ENCODE measurements at regions not wholly inside any gene's neighbourhood (a gene's known extent, or its start where the extent isn't known, plus 50 kb on each side); places are given as distances from the start of the nearest gene placed in this dataset.
"Not testable (repeated sequence)": the region's sequence is repeated elsewhere in the genome, so short reads cannot be mapped to it uniquely, and the experiment has no call there.

DNA sequence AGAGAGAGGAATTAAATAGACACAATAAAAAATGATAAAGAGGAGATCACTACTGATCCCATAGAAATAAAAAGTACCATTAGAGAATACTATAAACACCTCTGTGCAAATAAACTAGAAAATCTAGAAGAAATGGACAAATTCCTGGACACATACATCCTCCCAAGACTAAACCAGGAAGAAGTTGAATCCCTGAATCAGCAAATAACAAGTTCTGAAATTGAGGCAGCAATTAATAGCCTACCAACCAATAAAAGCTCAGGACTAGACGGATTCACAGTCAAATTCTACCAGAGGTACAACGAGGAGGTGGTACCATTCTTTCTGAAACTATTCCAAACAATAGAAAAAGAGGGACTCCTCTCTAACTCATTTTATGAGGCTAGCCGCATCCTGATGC lies 862.7 kb upstream of the NRXN1 start:
- not testable (repeated sequence) for DNase-seq (ENCODE audit: low spot score)

DNA sequence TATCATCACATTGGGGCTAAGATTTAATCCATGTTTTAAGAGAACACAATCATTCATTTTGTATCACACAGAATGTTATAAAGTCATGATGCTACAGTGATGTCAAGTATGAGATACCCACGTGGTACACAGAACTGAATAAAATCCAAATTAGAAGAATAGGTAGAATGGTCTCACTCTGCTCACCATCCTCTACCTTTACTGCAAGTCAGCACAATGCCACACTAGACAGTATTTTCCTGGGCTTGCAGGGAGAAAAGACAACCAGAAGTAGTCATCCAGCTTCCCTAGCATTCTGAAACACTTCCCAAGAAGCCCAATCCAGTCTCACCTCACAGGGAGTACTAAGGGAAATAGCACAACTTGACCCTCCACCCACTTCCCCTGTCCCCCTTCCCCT lies 856.2 kb upstream of the NRXN1 start:
- DNase-seq (ENCODE audit: low spot score) = no peak

GRCh38 chr2:51881673-51882072 lies 849.7 kb upstream of the NRXN1 start:
- no peak for DNase-seq (ENCODE audit: low spot score)

GRCh38 chr2:51880153-51880552 lies 848.2 kb upstream of the NRXN1 start:
- DNase-seq (ENCODE audit: low spot score) = no peak

GRCh38 chr2:51866361-51866760 lies 834.4 kb upstream of the NRXN1 start:
- DNase-seq (ENCODE audit: low spot score) = no peak

- DNase-seq (ENCODE audit: low spot score) = no peak
Observed at GRCh38 chr2:51859260-51859659, 827.3 kb upstream of the NRXN1 start.

DNA sequence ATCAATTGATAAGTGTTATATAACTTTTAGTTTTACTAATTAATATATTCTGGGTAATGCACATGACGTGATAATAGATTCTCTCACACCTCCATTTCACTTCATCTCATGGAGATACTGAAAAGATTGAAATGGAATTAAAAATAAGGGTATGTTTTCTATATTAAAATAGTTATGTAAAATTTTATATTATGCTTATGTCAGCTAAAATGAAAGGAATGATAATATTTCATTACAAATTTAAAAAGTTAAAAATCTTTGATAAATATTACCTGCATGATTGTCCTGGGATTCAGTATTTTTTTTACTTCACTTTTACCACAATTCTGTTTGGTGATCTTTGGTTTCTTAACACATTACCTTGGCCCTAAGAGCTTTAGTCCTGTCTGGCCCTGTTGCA lies 823.8 kb upstream of the NRXN1 start:
- DNase-seq (ENCODE audit: low spot score) = no peak

DNA sequence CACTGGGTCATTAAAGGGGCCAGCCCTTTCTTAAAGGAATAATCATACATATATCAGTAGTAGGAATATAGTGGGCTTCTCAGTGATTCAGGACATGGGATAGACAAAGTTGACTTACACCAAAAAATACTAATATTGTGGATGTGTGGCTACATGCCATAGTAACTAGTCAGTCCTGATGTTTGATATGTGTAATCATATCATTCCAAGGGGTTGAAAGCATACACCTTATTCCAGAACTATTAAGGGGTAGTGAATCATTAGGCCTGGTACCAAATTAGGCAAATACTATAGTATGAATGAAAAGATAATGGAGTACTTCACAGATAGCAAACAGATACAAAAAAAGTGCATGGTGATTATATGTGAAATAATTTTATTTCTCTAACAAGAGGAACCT lies 814.9 kb upstream of the NRXN1 start:
- DNase-seq (ENCODE audit: low spot score) = no peak

- DNase-seq (ENCODE audit: low spot score) = no peak
Observed at GRCh38 chr2:51846018-51846417, 814.1 kb upstream of the NRXN1 start.

DNA sequence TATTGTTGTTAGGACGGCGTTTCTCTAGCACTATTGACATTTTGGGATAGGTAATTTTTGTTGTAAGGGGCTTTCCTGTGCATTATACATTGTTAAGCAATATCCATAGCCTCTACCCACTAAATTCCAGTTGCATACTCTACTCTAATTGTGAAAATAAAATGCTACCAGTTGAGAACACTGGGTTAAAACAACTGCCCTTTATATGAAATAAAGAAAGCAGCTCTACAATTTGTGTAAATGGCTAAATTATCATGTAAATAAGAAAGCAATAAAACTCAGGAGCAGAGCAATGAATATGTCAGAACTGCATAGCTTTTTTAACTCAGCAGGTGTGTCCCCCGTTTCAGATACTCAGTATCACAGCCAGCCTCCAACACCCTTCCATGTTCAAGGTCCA lies 812.7 kb upstream of the NRXN1 start:
- DNase-seq (ENCODE audit: low spot score) = no peak

DNA sequence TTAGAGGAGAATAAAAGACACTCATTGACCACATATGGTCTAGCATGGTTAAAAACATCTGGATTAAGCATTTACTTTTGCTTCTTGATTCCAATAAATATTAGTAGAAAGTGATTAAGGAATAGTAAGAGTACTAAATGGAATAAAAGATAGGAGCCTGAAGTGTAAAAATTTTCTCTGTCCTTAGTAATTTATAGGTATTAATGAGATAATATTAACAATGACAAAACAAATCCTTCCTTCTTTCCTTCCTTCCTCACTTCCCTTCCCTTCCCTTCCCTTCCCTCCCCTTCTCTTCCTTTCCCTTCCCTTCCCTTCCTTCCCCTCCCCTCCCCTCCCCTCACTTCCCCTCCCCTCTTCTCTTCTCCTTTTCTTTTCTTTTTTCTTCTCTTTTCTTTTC lies 797.5 kb upstream of the NRXN1 start:
- DNase-seq (ENCODE audit: low spot score) = no peak

DNA sequence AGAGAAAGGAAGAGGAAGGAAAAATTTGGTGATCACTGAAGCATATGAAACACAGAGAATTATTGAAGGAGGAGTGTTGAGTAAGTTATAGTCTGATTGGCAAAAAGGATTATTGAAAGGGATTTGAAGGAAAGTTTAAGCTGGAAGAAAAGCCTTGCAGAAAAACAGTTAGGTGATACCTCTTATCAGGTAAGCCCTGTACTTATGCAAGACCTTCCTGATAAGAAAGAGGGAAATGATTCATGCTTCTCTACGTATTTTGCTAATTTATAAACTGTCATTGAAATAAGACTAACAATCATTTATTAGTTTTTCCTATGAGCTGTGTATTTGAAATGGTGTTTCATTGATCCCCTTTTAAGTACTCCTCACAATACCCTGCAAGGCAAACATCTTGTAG lies 793.9 kb upstream of the NRXN1 start:
- DNase-seq (ENCODE audit: low spot score) = no peak

DNA sequence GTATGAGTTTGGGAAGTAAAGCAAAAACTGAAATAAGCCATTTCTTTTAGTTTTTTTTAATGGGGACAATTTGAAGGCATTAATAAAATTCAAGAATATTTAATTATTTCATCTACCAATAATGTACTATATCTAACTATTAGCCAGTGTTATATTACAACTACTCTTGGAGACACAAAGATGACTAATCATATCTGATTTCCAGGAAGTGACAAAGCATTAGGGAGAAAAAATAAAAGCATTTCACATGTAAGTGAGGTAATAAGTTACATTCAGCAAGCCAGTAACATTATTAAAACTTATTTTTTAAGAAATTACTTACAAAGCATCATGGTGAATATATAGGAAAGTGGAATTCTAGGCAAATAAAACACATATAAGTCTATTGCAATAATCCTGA lies 781.3 kb upstream of the NRXN1 start:
- peak; percentile 49 for DNase-seq (ENCODE audit: low spot score)

DNA sequence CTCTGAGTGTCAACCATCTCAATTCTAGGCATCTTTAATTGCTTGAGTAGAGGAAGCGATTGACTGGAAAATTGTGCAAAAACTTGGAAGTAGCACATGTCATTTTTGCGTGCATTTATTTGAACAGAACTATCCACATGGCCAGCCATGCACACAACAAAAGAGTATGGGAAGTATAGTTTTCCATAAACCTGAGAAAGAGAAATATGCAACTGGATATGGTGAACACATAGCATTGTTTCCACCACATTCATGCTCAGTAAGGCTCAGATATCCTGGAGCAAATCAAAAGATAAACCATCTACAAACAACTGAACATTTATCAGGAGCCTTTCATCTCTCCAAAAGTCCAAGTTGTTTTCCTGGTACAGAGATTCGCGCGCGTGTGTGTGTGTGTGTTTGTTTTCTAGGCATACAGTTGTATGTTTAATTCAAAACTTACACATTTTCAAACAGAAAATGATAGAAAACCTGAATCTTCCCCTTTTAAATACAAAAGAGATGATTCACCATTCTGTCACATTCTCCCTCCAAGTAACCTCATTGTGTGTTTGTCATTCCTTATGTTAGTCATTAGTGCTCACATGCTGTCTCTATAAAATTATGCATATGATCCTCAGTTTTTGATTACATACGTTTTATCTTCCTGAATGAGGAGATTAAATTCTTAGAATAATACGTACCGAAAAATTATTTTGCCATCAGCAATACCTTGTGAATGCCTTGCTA lies 780.4 kb upstream of the NRXN1 start:
- peak; percentile 30 for DNase-seq (ENCODE audit: low spot score)

GRCh38 chr2:51810197-51810596 lies 778.3 kb upstream of the NRXN1 start:
- DNase-seq (ENCODE audit: low spot score) = no peak

DNA sequence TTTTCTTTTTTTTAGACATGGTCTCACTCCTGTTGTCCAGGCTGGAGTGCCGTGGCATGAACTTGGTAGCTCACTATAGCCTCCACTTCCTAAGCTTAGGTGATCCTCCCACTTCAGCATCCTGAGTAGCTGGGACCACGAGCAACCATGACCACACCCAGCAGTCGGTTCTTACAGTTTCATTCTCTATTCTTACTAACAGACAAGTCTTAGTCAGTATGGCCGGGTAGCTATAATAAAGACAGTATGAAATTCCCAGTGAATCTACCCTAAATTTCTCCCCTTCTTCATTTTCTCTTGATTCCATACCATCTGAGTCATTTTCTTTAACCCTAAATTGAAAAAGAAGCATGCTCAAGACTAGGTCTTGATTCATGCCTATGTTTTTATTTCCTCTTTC lies 775.3 kb upstream of the NRXN1 start:
- peak; percentile 13 for DNase-seq (ENCODE audit: low spot score)

DNA sequence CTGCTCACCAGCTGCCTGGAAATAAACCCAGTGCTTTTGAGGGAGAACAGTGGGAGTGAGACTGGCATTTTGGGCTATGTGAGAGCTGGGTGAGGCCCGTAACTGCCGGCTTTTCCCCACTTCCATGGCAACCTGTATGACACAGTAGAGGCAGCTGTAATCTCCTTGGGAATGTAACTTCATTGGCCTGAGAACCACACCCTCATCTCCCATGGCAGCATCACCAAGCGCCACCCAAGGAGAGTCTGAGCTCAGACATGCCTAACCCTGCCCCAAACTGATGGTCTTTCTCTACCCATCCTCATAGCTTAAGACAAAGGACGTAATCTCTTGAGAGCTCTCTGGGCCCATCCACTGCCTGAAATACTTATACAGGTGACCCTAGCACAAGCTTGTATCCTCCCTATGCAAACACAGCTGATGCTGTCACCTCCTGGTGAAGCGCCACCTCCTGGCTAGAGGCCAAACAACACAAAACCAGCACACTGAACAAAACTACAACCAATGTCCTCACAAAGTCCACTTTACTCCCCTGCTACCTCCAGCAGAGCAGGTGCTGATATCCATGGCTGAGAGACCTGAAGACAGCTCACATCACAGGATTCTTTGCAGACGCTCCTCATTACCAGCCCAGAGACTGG lies 763.4 kb upstream of the NRXN1 start:
- peak; percentile 13 for DNase-seq (ENCODE audit: low spot score)

DNA sequence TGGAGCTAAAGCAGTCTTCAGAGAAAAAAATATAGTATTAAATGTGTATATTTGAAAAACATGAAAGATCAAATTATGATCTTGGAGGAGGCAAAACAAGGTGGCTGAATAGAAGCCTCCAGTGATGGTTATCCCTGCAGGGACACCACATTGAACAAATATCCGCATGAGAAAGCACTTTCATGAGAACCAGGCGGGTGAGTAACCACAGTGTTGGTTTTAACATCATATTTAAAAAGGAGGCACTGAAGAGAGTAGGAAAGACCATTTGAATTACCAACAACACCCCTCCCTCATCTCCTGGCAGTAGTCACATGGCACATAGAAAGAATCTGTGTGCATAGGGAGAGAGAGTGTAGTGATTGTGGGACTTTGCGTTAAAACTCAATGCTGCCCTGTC lies 759.6 kb upstream of the NRXN1 start:
- no peak for DNase-seq (ENCODE audit: low spot score)

- no peak for DNase-seq (ENCODE audit: low spot score)
Observed at GRCh38 chr2:51790854-51791253, 758.9 kb upstream of the NRXN1 start.

- DNase-seq (ENCODE audit: low spot score) = no peak
Observed at GRCh38 chr2:51789918-51790317, 758.0 kb upstream of the NRXN1 start.

DNA sequence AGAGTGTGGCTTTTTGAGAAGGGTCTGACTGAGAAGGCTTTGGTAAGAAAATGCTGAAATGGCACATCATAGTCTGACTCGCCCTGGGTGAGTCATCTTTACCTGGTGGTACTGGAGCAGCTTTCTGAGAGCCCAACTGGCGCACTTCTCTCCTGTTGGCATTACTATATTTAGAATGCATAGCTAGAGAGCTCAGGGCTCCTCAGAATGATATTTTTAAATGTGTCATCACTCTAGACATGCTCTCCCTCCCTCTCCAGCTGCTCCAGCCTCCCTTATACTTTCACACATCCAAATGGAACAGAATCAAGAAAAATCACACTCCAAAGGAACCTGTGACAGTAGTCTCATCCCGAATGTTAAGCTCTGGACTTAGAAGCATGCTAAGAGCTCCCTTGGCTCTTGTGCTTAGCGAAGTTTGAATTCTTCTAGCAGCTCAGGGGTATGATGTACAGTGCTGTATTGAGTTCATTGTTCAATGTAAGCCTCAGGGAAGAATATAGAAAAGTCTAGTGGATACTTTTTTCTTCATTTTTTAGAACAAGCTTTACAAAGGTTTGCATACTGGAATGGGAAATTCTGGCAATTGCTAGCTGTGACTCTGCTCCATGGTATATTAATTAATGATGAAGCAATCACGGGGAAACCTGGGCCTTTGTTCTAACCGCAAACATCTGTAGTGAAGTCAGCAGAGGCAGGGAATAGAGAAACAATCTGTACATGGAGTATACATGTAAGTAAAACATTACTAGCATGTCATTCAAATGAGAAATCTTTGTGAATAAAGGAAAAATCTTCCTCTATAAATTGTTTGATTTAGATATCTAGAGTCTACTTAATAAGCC lies 751.2 kb upstream of the NRXN1 start:
- peak; percentile 60 for DNase-seq (ENCODE audit: low spot score)

GRCh38 chr2:51781691-51782090 lies 749.8 kb upstream of the NRXN1 start:
- DNase-seq (ENCODE audit: low spot score) = no peak

GRCh38 chr2:51780353-51780752 lies 748.4 kb upstream of the NRXN1 start:
- no peak for DNase-seq (ENCODE audit: low spot score)
